ENCODE measurements at regions not wholly inside any gene's neighbourhood (a gene's known extent, or its start where the extent isn't known, plus 50 kb on each side); places are given as distances from the start of the nearest gene placed in this dataset.

DNA sequence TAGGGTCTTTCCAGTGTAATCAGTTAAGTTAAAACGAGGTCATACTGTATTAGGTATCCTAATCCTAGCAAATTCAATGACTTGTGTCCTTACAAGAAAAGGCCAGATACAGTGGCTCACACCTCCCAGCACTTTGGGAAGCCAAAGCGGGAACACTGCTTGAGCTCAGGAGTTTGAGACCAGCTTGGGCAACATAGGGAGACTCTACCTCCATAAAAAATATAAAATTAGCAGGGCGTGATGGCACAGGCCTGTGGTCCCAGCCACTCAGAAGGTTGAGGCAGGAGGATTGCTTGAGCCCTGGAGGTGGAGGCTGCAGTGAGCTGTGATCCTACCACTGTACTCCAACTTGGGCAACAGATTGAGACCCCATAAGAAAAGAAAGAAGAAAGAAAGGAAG is 61.1 kb downstream of the CXCL12 start:
- TF ChIP-seq SIN3A (IDR thresholded peaks at IDR 0.05; ENCODE audit: borderline replicate concordance, low read depth, low read length) (no peak), RXRA (IDR thresholded peaks at IDR 0.05; ENCODE audit: borderline replicate concordance, low read depth) (no peak), ELF1 (IDR thresholded peaks at IDR 0.05) (no peak), TEAD4 (IDR thresholded peaks at IDR 0.05; ENCODE audit: borderline replicate concordance, insufficient read depth) (no peak), POLR2AphosphoS5 (IDR thresholded peaks at IDR 0.05; ENCODE audit: low read depth, low read length) (no peak), MXI1 (IDR thresholded peaks at IDR 0.05; ENCODE audit: low read depth, low read length) (no peak), NFIC (IDR thresholded peaks at IDR 0.05; ENCODE audit: borderline replicate concordance) (no peak), EZH2phosphoT487 (IDR thresholded peaks at IDR 0.05; ENCODE audit: borderline replicate concordance, low read depth) (no peak), RCOR1 (IDR thresholded peaks at IDR 0.05; ENCODE audit: low read length) (no peak)
- TF ChIP-seq, protein P1, sequence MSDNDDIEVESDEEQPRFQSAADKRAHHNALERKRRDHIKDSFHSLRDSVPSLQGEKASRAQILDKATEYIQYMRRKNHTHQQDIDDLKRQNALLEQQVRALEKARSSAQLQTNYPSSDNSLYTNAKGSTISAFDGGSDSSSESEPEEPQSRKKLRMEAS (IDR thresholded peaks at IDR 0.05; ENCODE audit: low read depth): no peak
- TF ChIP-seq, protein P2, sequence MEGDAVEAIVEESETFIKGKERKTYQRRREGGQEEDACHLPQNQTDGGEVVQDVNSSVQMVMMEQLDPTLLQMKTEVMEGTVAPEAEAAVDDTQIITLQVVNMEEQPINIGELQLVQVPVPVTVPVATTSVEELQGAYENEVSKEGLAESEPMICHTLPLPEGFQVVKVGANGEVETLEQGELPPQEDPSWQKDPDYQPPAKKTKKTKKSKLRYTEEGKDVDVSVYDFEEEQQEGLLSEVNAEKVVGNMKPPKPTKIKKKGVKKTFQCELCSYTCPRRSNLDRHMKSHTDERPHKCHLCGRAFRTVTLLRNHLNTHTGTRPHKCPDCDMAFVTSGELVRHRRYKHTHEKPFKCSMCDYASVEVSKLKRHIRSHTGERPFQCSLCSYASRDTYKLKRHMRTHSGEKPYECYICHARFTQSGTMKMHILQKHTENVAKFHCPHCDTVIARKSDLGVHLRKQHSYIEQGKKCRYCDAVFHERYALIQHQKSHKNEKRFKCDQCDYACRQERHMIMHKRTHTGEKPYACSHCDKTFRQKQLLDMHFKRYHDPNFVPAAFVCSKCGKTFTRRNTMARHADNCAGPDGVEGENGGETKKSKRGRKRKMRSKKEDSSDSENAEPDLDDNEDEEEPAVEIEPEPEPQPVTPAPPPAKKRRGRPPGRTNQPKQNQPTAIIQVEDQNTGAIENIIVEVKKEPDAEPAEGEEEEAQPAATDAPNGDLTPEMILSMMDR (IDR thresholded peaks at IDR 0.05): no peak
- TF ChIP-seq, protein P3, sequence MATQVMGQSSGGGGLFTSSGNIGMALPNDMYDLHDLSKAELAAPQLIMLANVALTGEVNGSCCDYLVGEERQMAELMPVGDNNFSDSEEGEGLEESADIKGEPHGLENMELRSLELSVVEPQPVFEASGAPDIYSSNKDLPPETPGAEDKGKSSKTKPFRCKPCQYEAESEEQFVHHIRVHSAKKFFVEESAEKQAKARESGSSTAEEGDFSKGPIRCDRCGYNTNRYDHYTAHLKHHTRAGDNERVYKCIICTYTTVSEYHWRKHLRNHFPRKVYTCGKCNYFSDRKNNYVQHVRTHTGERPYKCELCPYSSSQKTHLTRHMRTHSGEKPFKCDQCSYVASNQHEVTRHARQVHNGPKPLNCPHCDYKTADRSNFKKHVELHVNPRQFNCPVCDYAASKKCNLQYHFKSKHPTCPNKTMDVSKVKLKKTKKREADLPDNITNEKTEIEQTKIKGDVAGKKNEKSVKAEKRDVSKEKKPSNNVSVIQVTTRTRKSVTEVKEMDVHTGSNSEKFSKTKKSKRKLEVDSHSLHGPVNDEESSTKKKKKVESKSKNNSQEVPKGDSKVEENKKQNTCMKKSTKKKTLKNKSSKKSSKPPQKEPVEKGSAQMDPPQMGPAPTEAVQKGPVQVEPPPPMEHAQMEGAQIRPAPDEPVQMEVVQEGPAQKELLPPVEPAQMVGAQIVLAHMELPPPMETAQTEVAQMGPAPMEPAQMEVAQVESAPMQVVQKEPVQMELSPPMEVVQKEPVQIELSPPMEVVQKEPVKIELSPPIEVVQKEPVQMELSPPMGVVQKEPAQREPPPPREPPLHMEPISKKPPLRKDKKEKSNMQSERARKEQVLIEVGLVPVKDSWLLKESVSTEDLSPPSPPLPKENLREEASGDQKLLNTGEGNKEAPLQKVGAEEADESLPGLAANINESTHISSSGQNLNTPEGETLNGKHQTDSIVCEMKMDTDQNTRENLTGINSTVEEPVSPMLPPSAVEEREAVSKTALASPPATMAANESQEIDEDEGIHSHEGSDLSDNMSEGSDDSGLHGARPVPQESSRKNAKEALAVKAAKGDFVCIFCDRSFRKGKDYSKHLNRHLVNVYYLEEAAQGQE (IDR thresholded peaks at IDR 0.05; ENCODE audit: low read depth, low read length): no peak
